Gastroesophageal sphincter (tissue), 4 donors: ENCODE measurements at regions not wholly inside any gene's neighbourhood (a gene's known extent, or its start where the extent isn't known, plus 50 kb on each side); places are given as distances from the start of the nearest gene placed in this dataset.

ENCODE experiments used
- ATAC-seq: fragments of 150-250 bp; one replicate; pipeline ENCODE4 v1.9.1; 2016; ENCODE audit warnings: mild to moderate bottlenecking, moderate library complexity
- H3K27ac ChIP-seq, 4 donors: fragments of 200-600 bp; sonication (generic) in 3 of 4; 1 replicate in 3 of 4; 2 replicates in 1 of 4; pipeline ENCODE4 v1.5.1; 2016 to 2019
- H3K27me3 ChIP-seq: fragments of 200-600 bp; sonication (generic); one replicate; pipeline ENCODE4 v1.5.1; 2019
- H3K36me3 ChIP-seq, 2 donors: fragments of 200-600 bp; sonication (generic); one replicate each; pipeline ENCODE4 v1.5.1; 2019; ENCODE audit warnings: control low read depth in 1 of 2
- H3K4me1 ChIP-seq, 3 donors: fragments of 200-600 bp; sonication (generic); 1 replicate in 2 of 3; 2 replicates in 1 of 3; pipeline ENCODE4 v1.5.1; 2016 to 2019; ENCODE audit warnings: control low read depth in 2 of 3
- H3K4me3 ChIP-seq, 2 donors: fragments of 200-600 bp; sonication (generic); one replicate each; pipeline ENCODE4 v1.5.1; 2019; ENCODE audit warnings: mild to moderate bottlenecking in 1 of 2, moderate library complexity in 1 of 2
- H3K9me3 ChIP-seq, 3 donors: fragments of 200-600 bp; sonication (generic); one replicate each; pipeline ENCODE4 v1.5.1; 2017 to 2019; ENCODE audit warnings: control low read depth in 2 of 3
- CTCF ChIP-seq, 4 experiments: fragments of 200-600 bp in 2 of 4; fragments of 450-650 bp in 2 of 4; sonication (generic) in 1 of 4; IDR thresholded peaks; one replicate each; pipeline ENCODE4 v1.5.1; 2017 to 2019; ENCODE audit warnings: antibody characterized with exemption in 4 of 4, mild to moderate bottlenecking in 2 of 4, moderate library complexity in 2 of 4
- EP300 ChIP-seq: sonication (generic); formaldehyde crosslinking; IDR thresholded peaks from one replicate; pipeline ENCODE4 v1.6.1; 2017; ENCODE audit warnings: antibody characterized with exemption, mild to moderate bottlenecking
- POLR2A ChIP-seq, 2 donors: fragments of 450-650 bp; IDR thresholded peaks; one replicate each; pipeline ENCODE4 v1.6.1; 2017; ENCODE audit warnings: antibody characterized with exemption in 2 of 2, mild to moderate bottlenecking in 2 of 2, moderate library complexity in 1 of 2
- POLR2AphosphoS5 ChIP-seq: sonication (generic); formaldehyde crosslinking; IDR thresholded peaks from one replicate; pipeline ENCODE4 v1.6.1; 2017; ENCODE audit warnings: antibody characterized with exemption
- WGBS, 2 donors: methylation state at CpG; one replicate each; pipeline ENCODE4 v1.1.5; 2018; ENCODE audit warnings: low coverage in 1 of 2; 5-methylcytosine and 5-hydroxymethylcytosine counted together

DNA sequence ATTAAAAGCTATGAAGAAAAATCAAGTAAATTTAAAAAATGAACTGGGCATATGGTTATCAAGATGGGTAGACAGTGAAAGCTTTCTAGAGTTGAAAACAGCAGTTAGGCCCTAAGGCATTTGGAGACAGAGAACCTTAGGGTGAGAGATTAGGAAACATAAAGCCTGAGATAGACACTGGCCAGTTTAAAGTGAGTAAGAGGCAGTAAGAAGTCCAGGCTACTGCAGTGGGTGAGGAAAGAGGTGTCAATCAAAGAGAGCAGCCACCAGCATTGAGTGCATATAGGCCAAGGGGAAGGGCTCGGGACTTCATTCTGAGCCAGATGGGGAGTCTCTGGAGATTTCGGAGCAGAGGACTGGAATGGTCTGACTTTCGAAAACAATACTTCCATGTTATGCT, 1360.5 kb upstream of the ADGRL4 start:
- Histone ChIP-seq H3K9me3 (no peaks in the 10 kb centered on the region), H3K27me3 (no peaks in the 10 kb centered on the region), H3K36me3 (no peaks in the 10 kb centered on the region), H3K4me1 (no peaks in the 10 kb centered on the region), H3K27ac (no peak overlapping the region), H3K4me3 (no peak overlapping the region)
- ATAC-seq, result no peak
- WGBS, 2 donors, result 90 to 94% methylated on average over 3 of the region's 3 CpGs
- TF ChIP-seq CTCF (IDR thresholded peaks at IDR 0.05), result no peak
- TF ChIP-seq POLR2A (IDR thresholded peaks at IDR 0.05), result no peak

- H3K27ac ChIP-seq, result no peak overlapping the region
- ATAC-seq, result no peak
- no peaks in the 10 kb centered on the region for H3K27me3 ChIP-seq
- no peaks in the 10 kb centered on the region for H3K36me3 ChIP-seq
- no peak overlapping the region for H3K4me3 ChIP-seq
- WGBS, 2 donors, result 58 to 69% methylated on average over 5 of the region's 5 CpGs
- H3K9me3 ChIP-seq, result no peaks in the 10 kb centered on the region
- no peaks in the 10 kb centered on the region for H3K4me1 ChIP-seq
- TF ChIP-seq EP300 (no peak), POLR2AphosphoS5 (no peak), POLR2A (IDR thresholded peaks at IDR 0.05) (no peak), CTCF (IDR thresholded peaks at IDR 0.05) (no peak)
These were observed 1359.0 kb upstream of the ADGRL4 start for GRCh38 chr1:80365359-80366021.

GRCh38 chr1:80363689-80364475, 1357.4 kb upstream of the ADGRL4 start:
- H3K9me3 ChIP-seq, result no peaks in the 10 kb centered on the region
- no peaks in the 10 kb centered on the region for H3K36me3 ChIP-seq
- H3K27me3 ChIP-seq, result no peaks in the 10 kb centered on the region
- TF ChIP-seq POLR2A (IDR thresholded peaks at IDR 0.05) (no peak), POLR2AphosphoS5 (no peak), CTCF (IDR thresholded peaks at IDR 0.05) (no peak), EP300 (no peak)
- no peak overlapping the region for H3K4me3 ChIP-seq
- no peak for ATAC-seq
- no peaks in the 10 kb centered on the region for H3K4me1 ChIP-seq
- no peak overlapping the region for H3K27ac ChIP-seq
- 97 to 100% methylated on average over 3 to 5 of the region's 5 CpGs for WGBS, 2 donors

DNA sequence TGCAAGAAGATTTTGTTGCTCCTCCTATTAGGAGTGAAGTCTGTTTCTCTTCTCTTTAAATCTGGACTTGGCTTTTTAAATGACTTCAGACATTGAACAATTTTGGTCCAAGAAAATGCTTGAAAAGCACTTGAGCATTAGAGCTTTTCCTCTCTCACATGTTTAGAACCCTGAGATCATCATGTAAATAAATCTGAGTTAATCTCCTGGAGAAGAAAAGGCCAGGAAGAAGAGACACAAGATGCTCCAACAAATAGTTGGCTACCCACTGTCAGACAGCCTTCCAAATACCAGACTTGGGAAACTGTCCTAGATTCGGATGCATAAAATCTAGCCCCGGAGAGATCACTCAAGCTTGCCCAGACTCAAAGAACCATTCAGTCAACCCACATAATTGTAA, 1353.1 kb upstream of the ADGRL4 start:
- ATAC-seq, result no peak
- TF ChIP-seq EP300 (no peak), CTCF (IDR thresholded peaks at IDR 0.05) (no peak), POLR2A (IDR thresholded peaks at IDR 0.05) (no peak), POLR2AphosphoS5 (no peak)

GRCh38 chr1:80349218-80349617, 1342.7 kb upstream of the ADGRL4 start:
- WGBS, 2 donors, result 91 to 92% methylated on average over 8 to 9 of the region's 9 CpGs
- H3K4me3 ChIP-seq, result no peak overlapping the region

More for the DNA sequence above, 1353.1 kb upstream of the ADGRL4 start:
- no peak overlapping the region for H3K4me3 ChIP-seq
- H3K9me3 ChIP-seq, result no peaks in the 10 kb centered on the region
- WGBS, 2 donors, result 68 to 93% methylated on average over 2 of the region's 2 CpGs
- no peaks in the 10 kb centered on the region for H3K4me1 ChIP-seq
- H3K27ac ChIP-seq, result no peak overlapping the region
- no peaks in the 10 kb centered on the region for H3K36me3 ChIP-seq
- no peaks in the 10 kb centered on the region for H3K27me3 ChIP-seq

More at GRCh38 chr1:80349218-80349617, 1342.7 kb upstream of the ADGRL4 start:
- no peak overlapping the region for H3K27ac ChIP-seq
- no peak for TF ChIP-seq POLR2A (IDR thresholded peaks at IDR 0.05)
- no peak for TF ChIP-seq CTCF (IDR thresholded peaks at IDR 0.05)
- TF ChIP-seq EP300, result no peak
- no peak for TF ChIP-seq POLR2AphosphoS5
- no peaks in the 10 kb centered on the region for H3K9me3 ChIP-seq
- H3K27me3 ChIP-seq, result no peaks in the 10 kb centered on the region
- no peak for ATAC-seq
- H3K4me1 ChIP-seq, result no peaks in the 10 kb centered on the region
- no peaks in the 10 kb centered on the region for H3K36me3 ChIP-seq
